K562 (cell line): ENCODE measurements at regions not wholly inside any gene's neighbourhood (a gene's known extent, or its start where the extent isn't known, plus 50 kb on each side); places are given as distances from the start of the nearest gene placed in this dataset.

Experiments
- ATAC-seq: fragments of 200-7000 bp; cut with Tn5 transposase; 3 replicates; pipeline ENCODE4 v1.9.1; 2020; ENCODE audit warnings: moderate library complexity
- BruUV-seq: library from RNA; stranded (reverse); fragments of 400-500 nt; replicated peaks from 2 replicates; lab custom pipeline; 2021; lab: Mats Ljungman, UMichigan
- CTCF ChIA-PET: fragments of 300-600 bp; formaldehyde crosslinking; extraction: SDS; loops from one replicate; lab custom pipeline; 2021; ENCODE audit warnings: low intra/inter-chr PET ratio; lab: Yijun Ruan, JAX
- POLR2A ChIA-PET: fragments of 300-600, 350-650 bp; sonication (Branson Sonifier 250); formaldehyde crosslinking; extraction: SDS; loops from one replicate; lab custom pipeline; 2021; ENCODE audit warnings: antibody characterized with exemption, inconsistent platforms; lab: Yijun Ruan, JAX
- DNase-seq, 4 experiments: peaks; one replicate each; pipeline versions ENCODE4 v3.0.0 to v3.0.0-alpha.2; 2011 to 2018; ENCODE audit warnings: low spot score in 3 of 4, mixed read lengths in 3 of 4; ENCODE audit errors: extremely low read depth in 1 of 4
- FAIRE-seq: peaks from 2 replicates; lab custom pipeline; 2011; peaks lifted over from hg19 to GRCh38; lab: Jason Lieb, UNC
- H2AFZ ChIP-seq: 2 replicates; pipeline ENCODE4 v1.6.0; 2011; ENCODE audit warnings: low read depth, low read length, control low read depth, inconsistent platforms
- H3K27ac ChIP-seq: fragments of 200-600 bp; 3 replicates; pipeline ENCODE4 v1.8.0; 2011; ENCODE audit warnings: low read depth, mild to moderate bottlenecking, control low read depth, inconsistent platforms, low read length, moderate library complexity, mixed read lengths; ENCODE audit errors: extremely low read depth
- H3K27me3 ChIP-seq, 2 experiments: fragments of 300-600 bp in 1 of 2; 2 replicates in 1 of 2; 3 replicates in 1 of 2; pipeline versions ENCODE4 v1.6.0 to v1.8.0; 2011; ENCODE audit warnings: inconsistent platforms in 2 of 2, low read length in 2 of 2, mild to moderate bottlenecking in 1 of 2, mixed read lengths in 1 of 2, moderate library complexity in 1 of 2; ENCODE audit not compliant: control insufficient read depth in 2 of 2, insufficient read depth in 2 of 2
- H3K36me3 ChIP-seq: fragments of 300-600 bp; 3 replicates; pipeline ENCODE4 v1.8.0; 2011; ENCODE audit warnings: mild to moderate bottlenecking, low read length, inconsistent platforms; ENCODE audit not compliant: control insufficient read depth, insufficient read depth
- H3K4me1 ChIP-seq, 2 experiments: fragments of 200-600 bp in 1 of 2; replicated peaks in 1 of 2; 2 replicates in 1 of 2; 3 replicates in 1 of 2; pipeline versions ENCODE4 v1.5.1 to v1.8.0; 2011; ENCODE audit warnings: inconsistent platforms in 2 of 2, low read length in 2 of 2, mild to moderate bottlenecking in 1 of 2, mixed read lengths in 1 of 2, moderate library complexity in 1 of 2; ENCODE audit not compliant: control insufficient read depth in 2 of 2, insufficient read depth in 2 of 2
- H3K4me2 ChIP-seq: 2 replicates; pipeline ENCODE4 v1.6.1; 2011; ENCODE audit warnings: low read length, control low read depth, inconsistent platforms, mixed read lengths; ENCODE audit not compliant: insufficient read depth
- H3K4me3 ChIP-seq: fragments of 200-600 bp; sonication (generic), shearing (Covaris generic); 2 replicates; pipeline ENCODE4 v1.5.1; 2016; ENCODE audit warnings: control low read depth, inconsistent platforms
- H3K79me2 ChIP-seq: fragments of 200-600 bp; 3 replicates; pipeline ENCODE4 v1.8.0; 2011; ENCODE audit warnings: low read length, inconsistent platforms; ENCODE audit not compliant: control insufficient read depth, insufficient read depth
- H3K9ac ChIP-seq, 2 experiments: 2 replicates each; pipeline versions ENCODE4 v1.6.0 to v1.6.1; 2011; ENCODE audit warnings: low read depth in 2 of 2, low read length in 2 of 2, control low read depth in 1 of 2, inconsistent platforms in 1 of 2, mild to moderate bottlenecking in 1 of 2, mixed read lengths in 1 of 2; ENCODE audit not compliant: insufficient read depth in 1 of 2
- H3K9me1 ChIP-seq: one replicate; pipeline ENCODE4 v1.6.0; 2011; ENCODE audit warnings: inconsistent platforms, mild to moderate bottlenecking, low read length, moderate library complexity; ENCODE audit not compliant: control insufficient read depth, insufficient read depth
- H3K9me3 ChIP-seq: replicated peaks from 2 replicates; pipeline ENCODE4 v1.5.1; 2011; ENCODE audit warnings: low read depth, low read length, inconsistent platforms; ENCODE audit not compliant: control insufficient read depth, insufficient read depth
- H4K20me1 ChIP-seq: replicated peaks from 2 replicates; pipeline ENCODE4 v1.6.1; 2011; ENCODE audit warnings: low read length, inconsistent platforms, mixed read lengths; ENCODE audit not compliant: control insufficient read depth, insufficient read depth
- BCOR ChIP-seq: fragments of 450-650 bp; IDR thresholded peaks from 2 replicates; pipeline ENCODE4 v1.6.1; 2016
- CEBPB ChIP-seq: fragments of 450-650 bp; IDR thresholded peaks from 2 replicates; pipeline ENCODE4 v1.6.1; 2016; ENCODE audit warnings: missing genetic modification characterization, missing compliant biosample characterization
- CEBPG ChIP-seq, 3 experiments: fragments of 200-800 bp in 1 of 3; sonication (Bioruptor generic) in 1 of 3; sonication (generic) in 1 of 3; formaldehyde crosslinking in 1 of 3; IDR thresholded peaks in 2 of 3; conservative IDR thresholded peaks in 1 of 3; 2 replicates each; pipeline versions ENCODE4 v1.6.1 to v1.8.0; 2016 to 2022; ENCODE audit warnings: missing compliant biosample characterization in 2 of 3, missing genetic modification characterization in 2 of 3, mild to moderate bottlenecking in 1 of 3, missing genetic modification reagents in 1 of 3
- DIDO1 ChIP-seq: fragments of 450-650 bp; IDR thresholded peaks from 2 replicates; pipeline ENCODE4 v1.6.1; 2016; ENCODE audit warnings: low read depth, missing biosample characterization, missing genetic modification characterization
- MCM2 ChIP-seq: fragments of 450-650 bp; IDR thresholded peaks from 2 replicates; pipeline ENCODE4 v1.6.1; 2017; ENCODE audit warnings: low read depth, mild to moderate bottlenecking
- MCM3 ChIP-seq: fragments of 450-650 bp; IDR thresholded peaks from 2 replicates; pipeline ENCODE4 v1.6.1; 2016
- MED1 ChIP-seq: sonication (generic); formaldehyde crosslinking; IDR thresholded peaks from 2 replicates; pipeline ENCODE4 v1.8.1; 2023; ENCODE audit warnings: missing genetic modification reagents, borderline replicate concordance
- NBN ChIP-seq: fragments of 450-650 bp; IDR thresholded peaks from 2 replicates; pipeline ENCODE4 v1.6.1; 2016; ENCODE audit warnings: low read depth, mild to moderate bottlenecking
- NFYB ChIP-seq: IDR thresholded peaks from 2 replicates; pipeline ENCODE4 v1.6.1; 2011; ENCODE audit warnings: mild to moderate bottlenecking, moderate library complexity; ENCODE audit not compliant: insufficient read length; ENCODE audit errors: extremely low read depth
- PHB2 ChIP-seq: fragments of 450-650 bp; IDR thresholded peaks from 2 replicates; pipeline ENCODE4 v1.6.1; 2017; ENCODE audit warnings: low read depth
- SAFB2 ChIP-seq: fragments of 200-400 bp; formaldehyde crosslinking; IDR thresholded peaks from 2 replicates; pipeline ENCODE4 v1.6.1; 2018; ENCODE audit warnings: borderline replicate concordance, low read length, low read depth, moderate library complexity; ENCODE audit not compliant: severe bottlenecking
- ZNF232 ChIP-seq: sonication (generic); formaldehyde crosslinking; IDR thresholded peaks from 2 replicates; pipeline ENCODE4 v1.8.0; 2022; ENCODE audit warnings: mild to moderate bottlenecking, missing genetic modification reagents
- ZNF778 ChIP-seq: fragments of 450-650 bp; formaldehyde crosslinking; IDR thresholded peaks from 2 replicates; pipeline ENCODE4 v1.4.0; 2020; ENCODE audit warnings: mild to moderate bottlenecking, moderate library complexity
- WGBS: fragments of 100-300 bp; shearing (Covaris generic); methylation state at CpG from one replicate; pipeline ENCODE4 v1.1.6; 2016; ENCODE audit warnings: low coverage, mixed read lengths; ENCODE audit not compliant: insufficient coverage; ENCODE audit errors: missing lambda C conversion rate; 5-methylcytosine and 5-hydroxymethylcytosine counted together
- in situ Hi-C: fragments of 300-500 bp; cut with MboI; formaldehyde crosslinking; loops from 4 replicates; pipeline ENCODE4 v1.15.0; 2018; ENCODE audit warnings: inconsistent platforms, mixed read lengths
- intact Hi-C: fragments of 100-400 bp; cut with micrococcal nuclease; formaldehyde crosslinking; loops from 2 replicates; pipeline ENCODE4 v1.14.2; 2022

- Histone ChIP-seq H2AFZ (no peak overlapping the region), H3K4me3 (no peak overlapping the region), H4K20me1 (no peaks in the 10 kb centered on the region), H3K79me2 (no peaks in the 10 kb centered on the region), H3K4me1 (no peaks in the 10 kb centered on the region), H3K9ac (no peak overlapping the region), H3K4me2 (no peak overlapping the region), H3K27me3 (no peaks in the 10 kb centered on the region), H3K36me3 (no peaks in the 10 kb centered on the region), H3K9me1 (no peaks in the 10 kb centered on the region), H3K9me3 (no peaks in the 10 kb centered on the region), H3K27ac (no peak overlapping the region)
- in situ Hi-C loops (no loop called here), intact Hi-C loops (no loop called here)
- ATAC-seq: no peak
- no peak for TF ChIP-seq ZNF778
- TF ChIP-seq DIDO1 (tag): no peak
- TF ChIP-seq SAFB2: no peak
- no peak for TF ChIP-seq BCOR
- TF ChIP-seq MED1 (CRISPR knock-in tag): no peak
- no peak for TF ChIP-seq MCM2
- TF ChIP-seq MCM3: no peak
- TF ChIP-seq NFYB: no peak
- peak; percentile 50 for TF ChIP-seq CEBPB (tag)
- no peak for TF ChIP-seq NBN
- TF ChIP-seq CEBPG (CRISPR knock-in tag; IDR thresholded peaks at IDR 0.05): no peak
- TF ChIP-seq CEBPG (tag; conservative IDR thresholded peaks at IDR 0.05 in 1 of 2, IDR thresholded peaks at IDR 0.05 in 1 of 2): peak in 1 of 2 experiments; percentile 72; a peak in 2 of 4 replicates
- TF ChIP-seq ZNF232 (CRISPR knock-in tag): no peak
- TF ChIP-seq PHB2: no peak
- POLR2A ChIA-PET: no interaction called here
- BruUV-seq: no TSS peak
- FAIRE-seq: no peak
- WGBS: 0% methylated on average over 2 of the region's 2 CpGs
- CTCF ChIA-PET: no interaction called here
- DNase-seq: no peak
These were observed 597.1 kb upstream of the PRMT6 start for GRCh38 chr1:106459418-106459817.
